ENCODE measurements at regions not wholly inside any gene's neighbourhood (a gene's known extent, or its start where the extent isn't known, plus 50 kb on each side); places are given as distances from the start of the nearest gene placed in this dataset.
A peak's percentile ranks its signal among the peaks of the same experiment; 100 is the strongest.
"Not testable (repeated sequence)": the region's sequence is repeated elsewhere in the genome, so short reads cannot be mapped to it uniquely, and the experiment has no call there.

DNA sequence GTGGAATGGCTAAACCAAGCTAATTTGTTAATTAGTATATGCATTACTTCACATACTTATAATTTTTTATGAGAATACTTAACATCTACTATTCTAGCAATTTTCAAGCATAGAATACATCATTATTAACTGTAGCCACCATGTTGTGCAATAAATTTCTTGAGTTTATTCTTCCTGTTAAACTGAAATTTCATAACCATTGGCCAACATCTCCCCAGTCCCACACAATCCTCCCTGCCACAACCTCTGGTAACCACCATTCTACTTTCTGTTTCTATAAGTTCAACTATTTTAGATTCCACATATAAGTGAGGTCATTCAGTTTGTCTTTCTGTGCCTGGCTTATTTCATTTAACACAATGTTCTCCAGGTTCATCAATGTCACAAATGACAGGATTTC is 208.5 kb downstream of the PPP4R3C start:
- ChIA-PET CTCF (no interaction called here), POLR2A (no interaction called here)
- no peaks in the 10 kb centered on the region for H3K9me3 Mint-ChIP-seq (ENCODE audit: insufficient read depth)
- no peak overlapping the region for H3K27ac Mint-ChIP-seq
- no peak for ATAC-seq
- no peak for DNase-seq
- no peaks in the 10 kb centered on the region for H3K36me3 Mint-ChIP-seq (ENCODE audit: low read depth)
- no peaks in the 10 kb centered on the region for H3K4me1 Mint-ChIP-seq (ENCODE audit: low read depth)
- no peaks in the 10 kb centered on the region for H3K27me3 Mint-ChIP-seq (ENCODE audit: low read depth)
- H3K4me3 Mint-ChIP-seq = no peak overlapping the region

DNA sequence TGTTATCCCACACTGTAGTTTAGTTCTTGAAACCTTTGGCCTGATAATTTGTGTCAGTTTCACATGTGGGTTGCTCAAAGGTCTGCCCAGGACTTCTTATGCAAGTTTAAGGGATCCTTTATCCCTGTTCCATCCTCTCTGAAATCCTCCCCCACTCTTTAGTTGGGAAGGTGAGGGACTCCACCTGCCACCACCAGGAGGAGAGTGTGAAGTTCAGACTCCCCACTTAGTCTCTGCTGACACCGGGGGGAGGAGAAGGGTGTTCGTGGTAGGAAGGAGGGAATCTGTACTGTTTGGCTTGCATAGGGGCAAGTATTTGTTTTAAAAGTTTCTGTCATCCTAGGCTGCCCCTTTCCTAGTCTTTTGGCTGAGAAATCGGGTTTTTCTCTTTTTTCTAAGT is 211.8 kb downstream of the PPP4R3C start:
- ChIA-PET POLR2A (no interaction called here), CTCF (no interaction called here)
- no peaks in the 10 kb centered on the region for H3K36me3 Mint-ChIP-seq (ENCODE audit: low read depth)
- H3K4me1 Mint-ChIP-seq (ENCODE audit: low read depth) = no peaks in the 10 kb centered on the region
- ATAC-seq = no peak
- H3K27ac Mint-ChIP-seq = no peak overlapping the region
- no peak for DNase-seq
- no peaks in the 10 kb centered on the region for H3K27me3 Mint-ChIP-seq (ENCODE audit: low read depth)
- H3K4me3 Mint-ChIP-seq = no peak overlapping the region
- no peaks in the 10 kb centered on the region for H3K9me3 Mint-ChIP-seq (ENCODE audit: insufficient read depth)

- DNase-seq (no peak), ATAC-seq (no peak)
- no peaks in the 10 kb centered on the region for H3K27me3 Mint-ChIP-seq (ENCODE audit: low read depth)
- ChIA-PET CTCF (no interaction called here), POLR2A (no interaction called here)
- H3K9me3 Mint-ChIP-seq (ENCODE audit: insufficient read depth) = no peaks in the 10 kb centered on the region
- H3K36me3 Mint-ChIP-seq (ENCODE audit: low read depth) = no peaks in the 10 kb centered on the region
- H3K27ac Mint-ChIP-seq = no peak overlapping the region
- no peaks in the 10 kb centered on the region for H3K4me1 Mint-ChIP-seq (ENCODE audit: low read depth)
- H3K4me3 Mint-ChIP-seq = no peak overlapping the region
Measured at GRCh38 chrX:27242581-27242980, 220.6 kb downstream of the PPP4R3C start.

- Mint-ChIP-seq H3K27ac (no peak overlapping the region), H3K27me3 (ENCODE audit: low read depth) (no peaks in the 10 kb centered on the region), H3K9me3 (ENCODE audit: insufficient read depth) (no peaks in the 10 kb centered on the region), H3K36me3 (ENCODE audit: low read depth) (no peaks in the 10 kb centered on the region), H3K4me1 (ENCODE audit: low read depth) (no peaks in the 10 kb centered on the region), H3K4me3 (no peak overlapping the region)
- ATAC-seq (no peak), DNase-seq (no peak)
- CTCF ChIA-PET = no interaction called here
- POLR2A ChIA-PET = no interaction called here
Measured at GRCh38 chrX:27241981-27242380, 221.2 kb downstream of the PPP4R3C start.

DNA sequence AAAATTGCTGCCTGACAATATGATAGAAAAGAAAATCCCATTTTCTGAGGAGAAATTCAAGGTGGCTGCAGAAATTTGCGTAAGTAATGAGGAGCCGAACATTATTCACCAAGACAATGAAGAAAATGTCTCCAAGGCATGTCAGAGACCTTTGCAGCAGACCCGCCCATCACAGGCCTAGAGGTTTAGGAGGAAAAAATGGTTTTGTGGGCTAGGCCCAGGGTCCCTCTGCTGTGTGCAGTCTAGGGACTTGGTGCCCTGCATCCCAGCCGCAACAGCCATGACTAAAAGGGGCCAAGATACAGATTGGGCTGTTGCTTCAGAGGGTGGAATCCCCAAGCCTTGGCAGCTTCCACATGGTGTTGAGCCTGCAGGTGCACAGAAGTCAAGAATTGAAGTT is 223.1 kb downstream of the PPP4R3C start:
- H3K27me3 Mint-ChIP-seq (ENCODE audit: low read depth); POLR2A ChIA-PET; H3K4me1 Mint-ChIP-seq (ENCODE audit: low read depth); H3K27ac Mint-ChIP-seq; CTCF ChIA-PET; DNase-seq; H3K9me3 Mint-ChIP-seq (ENCODE audit: insufficient read depth); ATAC-seq; H3K36me3 Mint-ChIP-seq (ENCODE audit: low read depth); H3K4me3 Mint-ChIP-seq: not testable (repeated sequence)

GRCh38 chrX:27236681-27237080 is 226.5 kb downstream of the PPP4R3C start:
- no peak for DNase-seq
- Mint-ChIP-seq H3K36me3 (ENCODE audit: low read depth) (no peaks in the 10 kb centered on the region), H3K9me3 (ENCODE audit: insufficient read depth) (no peaks in the 10 kb centered on the region), H3K4me3 (no peak overlapping the region), H3K27ac (no peak overlapping the region), H3K4me1 (ENCODE audit: low read depth) (no peaks in the 10 kb centered on the region), H3K27me3 (ENCODE audit: low read depth) (no peaks in the 10 kb centered on the region)
- ChIA-PET POLR2A (no interaction called here), CTCF (no interaction called here)
- ATAC-seq = no peak

DNA sequence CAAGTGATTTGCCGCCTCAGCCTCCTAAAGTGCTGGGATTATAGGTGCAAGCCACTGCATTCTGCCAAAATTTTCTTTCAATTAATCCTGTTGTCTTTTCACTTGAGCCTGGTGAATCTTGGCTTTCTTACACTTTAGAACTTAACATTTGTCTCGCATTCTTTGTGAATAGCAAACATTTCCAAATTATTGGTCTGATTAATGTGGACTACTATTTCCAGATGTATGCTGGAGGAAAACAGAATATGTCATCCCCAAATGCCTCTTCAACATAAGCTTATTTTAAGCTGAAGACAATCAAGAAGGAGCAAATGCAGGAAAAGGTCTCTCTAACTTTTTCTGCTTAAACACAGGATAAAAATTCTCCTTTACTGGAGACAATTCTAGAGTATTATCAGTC is 233.4 kb downstream of the PPP4R3C start:
- Mint-ChIP-seq H3K4me1 (ENCODE audit: low read depth) (no peaks in the 10 kb centered on the region), H3K27me3 (ENCODE audit: low read depth) (no peaks in the 10 kb centered on the region), H3K4me3 (no peak overlapping the region), H3K27ac (no peak overlapping the region), H3K36me3 (ENCODE audit: low read depth) (no peaks in the 10 kb centered on the region), H3K9me3 (ENCODE audit: insufficient read depth) (no peaks in the 10 kb centered on the region)
- DNase-seq = no peak
- ChIA-PET CTCF (no interaction called here), POLR2A (no interaction called here)
- no peak for ATAC-seq

DNA sequence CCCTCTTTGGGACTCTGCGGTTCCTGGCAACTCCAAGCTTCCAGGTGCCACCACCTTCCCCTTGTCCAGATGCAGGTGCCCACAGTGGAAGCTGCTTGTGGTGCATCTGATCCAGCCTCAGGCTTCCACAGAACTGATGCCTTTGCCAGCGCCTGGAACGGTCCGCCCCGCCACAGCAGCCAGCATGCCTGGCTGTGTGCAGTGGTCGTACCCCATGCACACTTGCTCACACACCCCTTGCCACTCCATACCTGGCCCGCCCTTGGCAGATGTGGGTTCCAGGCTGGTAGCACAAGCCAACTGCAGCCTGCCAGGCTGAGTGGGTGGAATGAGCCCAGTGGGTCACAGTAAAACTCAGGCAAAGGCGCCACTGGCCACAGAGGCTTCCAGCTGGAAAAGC is 240.5 kb downstream of the PPP4R3C start:
- H3K27ac Mint-ChIP-seq = no peak overlapping the region
- CTCF ChIA-PET = no interaction called here
- no peaks in the 10 kb centered on the region for H3K4me1 Mint-ChIP-seq (ENCODE audit: low read depth)
- DNase-seq (no peak), ATAC-seq (no peak)
- no peak overlapping the region for H3K4me3 Mint-ChIP-seq
- H3K27me3 Mint-ChIP-seq (ENCODE audit: low read depth) = no peaks in the 10 kb centered on the region
- H3K36me3 Mint-ChIP-seq (ENCODE audit: low read depth) = no peaks in the 10 kb centered on the region
- POLR2A ChIA-PET = no interaction called here
- no peaks in the 10 kb centered on the region for H3K9me3 Mint-ChIP-seq (ENCODE audit: insufficient read depth)

DNA sequence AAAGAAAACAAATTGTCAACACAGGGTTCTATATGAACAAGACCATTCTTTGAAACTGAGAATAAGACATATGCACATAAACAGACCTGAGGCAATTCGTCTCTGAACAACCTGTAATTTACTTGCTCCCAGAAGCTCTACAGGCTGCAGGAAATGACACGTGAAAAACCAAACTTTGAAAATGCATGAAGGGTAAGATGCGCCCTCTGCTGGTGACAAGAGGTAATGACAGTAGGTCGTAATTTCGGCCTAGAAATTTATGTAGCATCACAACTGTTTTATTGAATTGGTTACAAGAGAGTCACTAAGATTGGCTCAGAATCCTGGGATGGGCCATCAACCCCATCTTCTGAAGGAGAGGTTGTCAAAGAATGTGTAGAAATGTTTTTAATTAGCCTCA is 276.5 kb downstream of the PPP4R3C start:
- ChIA-PET CTCF (interaction anchor here (0.6 to 1.1 kb wide), 2 partner anchors 14 to 1900 kb away, joined by 3 read pairs; no protein-coding TSS in a partner anchor), POLR2A (no interaction called here)
- DNase-seq (peak; percentile 35), ATAC-seq (no peak)
- Mint-ChIP-seq H3K9me3 (ENCODE audit: insufficient read depth) (no peaks in the 10 kb centered on the region), H3K4me1 (ENCODE audit: low read depth) (no peaks in the 10 kb centered on the region), H3K36me3 (ENCODE audit: low read depth) (no peaks in the 10 kb centered on the region), H3K27me3 (ENCODE audit: low read depth) (no peaks in the 10 kb centered on the region), H3K4me3 (no peak overlapping the region), H3K27ac (no peak overlapping the region)

GRCh38 chrX:27163236-27163635 is 299.9 kb downstream of the PPP4R3C start:
- ATAC-seq = no peak

DNA sequence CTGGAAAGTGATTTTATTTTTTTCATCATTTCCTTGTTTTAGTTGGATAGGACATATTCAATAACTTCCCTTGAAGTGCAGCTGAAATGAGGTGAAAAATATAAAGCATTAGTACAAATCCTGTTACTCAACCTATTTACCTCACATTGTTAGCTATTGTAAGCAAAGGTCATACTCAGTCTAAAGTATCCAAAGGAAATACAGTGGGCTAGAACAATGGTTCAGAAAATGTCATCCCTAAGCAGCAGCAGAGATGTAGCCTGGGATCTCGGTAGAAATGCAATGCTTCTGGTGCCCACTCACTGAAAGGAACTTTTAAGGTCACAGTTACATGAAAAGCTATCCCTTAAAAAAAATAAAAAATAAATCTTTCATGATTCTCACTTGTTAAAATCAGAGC is 300.6 kb downstream of the PPP4R3C start:
- ChIA-PET CTCF (no interaction called here), POLR2A (no interaction called here)
- Mint-ChIP-seq H3K36me3 (ENCODE audit: low read depth) (no peaks in the 10 kb centered on the region), H3K27ac (no peak overlapping the region), H3K27me3 (ENCODE audit: low read depth) (no peaks in the 10 kb centered on the region), H3K4me3 (no peak overlapping the region), H3K9me3 (ENCODE audit: insufficient read depth) (no peaks in the 10 kb centered on the region), H3K4me1 (ENCODE audit: low read depth) (no peaks in the 10 kb centered on the region)
- DNase-seq (no peak), ATAC-seq (no peak)

More at GRCh38 chrX:27163236-27163635, 299.9 kb downstream of the PPP4R3C start:
- CTCF ChIA-PET = no interaction called here
- Mint-ChIP-seq H3K27ac (no peak overlapping the region), H3K4me3 (no peak overlapping the region), H3K36me3 (ENCODE audit: low read depth) (no peaks in the 10 kb centered on the region), H3K4me1 (ENCODE audit: low read depth) (no peaks in the 10 kb centered on the region), H3K27me3 (ENCODE audit: low read depth) (no peaks in the 10 kb centered on the region), H3K9me3 (ENCODE audit: insufficient read depth) (no peaks in the 10 kb centered on the region)
- DNase-seq = no peak
- POLR2A ChIA-PET = no interaction called here

DNA sequence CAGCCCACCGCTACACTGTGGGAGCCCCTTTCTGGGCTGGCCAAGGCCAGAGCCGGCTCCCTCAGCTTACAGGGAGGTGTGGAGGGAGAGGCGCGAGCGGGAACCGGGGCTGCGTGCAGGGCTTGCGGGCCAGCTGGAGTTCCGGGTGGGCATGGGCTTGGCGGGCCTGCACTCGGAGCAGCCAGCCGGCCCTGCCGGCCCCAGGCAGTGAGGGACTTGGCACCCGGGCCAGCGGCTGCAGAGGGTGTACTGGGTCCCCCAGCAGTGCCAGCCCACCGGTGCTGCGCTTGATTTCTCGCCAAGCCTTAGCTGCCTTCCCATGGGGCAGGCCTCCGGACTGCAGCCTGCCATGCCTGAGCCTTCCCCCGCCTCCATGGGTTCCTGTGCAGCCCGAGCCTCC is 306.2 kb downstream of the PPP4R3C start:
- H3K36me3 Mint-ChIP-seq (ENCODE audit: low read depth); H3K4me3 Mint-ChIP-seq; DNase-seq; ATAC-seq; POLR2A ChIA-PET; H3K27me3 Mint-ChIP-seq (ENCODE audit: low read depth); H3K9me3 Mint-ChIP-seq (ENCODE audit: insufficient read depth); H3K4me1 Mint-ChIP-seq (ENCODE audit: low read depth); H3K27ac Mint-ChIP-seq; CTCF ChIA-PET: not testable (repeated sequence)

- ChIA-PET POLR2A (no interaction called here), CTCF (no interaction called here)
- H3K4me3 Mint-ChIP-seq = no peak overlapping the region
- DNase-seq (no peak), ATAC-seq (no peak)
- no peaks in the 10 kb centered on the region for H3K36me3 Mint-ChIP-seq (ENCODE audit: low read depth)
- no peaks in the 10 kb centered on the region for H3K9me3 Mint-ChIP-seq (ENCODE audit: insufficient read depth)
- H3K27me3 Mint-ChIP-seq (ENCODE audit: low read depth) = no peaks in the 10 kb centered on the region
- no peak overlapping the region for H3K27ac Mint-ChIP-seq
- no peaks in the 10 kb centered on the region for H3K4me1 Mint-ChIP-seq (ENCODE audit: low read depth)
Measured at GRCh38 chrX:27136325-27136724, 326.8 kb downstream of the PPP4R3C start.
